KG1 (cell line): ENCODE measurements at regions not wholly inside any gene's neighbourhood (a gene's known extent, or its start where the extent isn't known, plus 50 kb on each side); places are given as distances from the start of the nearest gene placed in this dataset.

Experiments
- DNase-seq: peaks from one replicate; lab custom pipeline; 2025; lab: John Stamatoyannopoulos, UW

DNA sequence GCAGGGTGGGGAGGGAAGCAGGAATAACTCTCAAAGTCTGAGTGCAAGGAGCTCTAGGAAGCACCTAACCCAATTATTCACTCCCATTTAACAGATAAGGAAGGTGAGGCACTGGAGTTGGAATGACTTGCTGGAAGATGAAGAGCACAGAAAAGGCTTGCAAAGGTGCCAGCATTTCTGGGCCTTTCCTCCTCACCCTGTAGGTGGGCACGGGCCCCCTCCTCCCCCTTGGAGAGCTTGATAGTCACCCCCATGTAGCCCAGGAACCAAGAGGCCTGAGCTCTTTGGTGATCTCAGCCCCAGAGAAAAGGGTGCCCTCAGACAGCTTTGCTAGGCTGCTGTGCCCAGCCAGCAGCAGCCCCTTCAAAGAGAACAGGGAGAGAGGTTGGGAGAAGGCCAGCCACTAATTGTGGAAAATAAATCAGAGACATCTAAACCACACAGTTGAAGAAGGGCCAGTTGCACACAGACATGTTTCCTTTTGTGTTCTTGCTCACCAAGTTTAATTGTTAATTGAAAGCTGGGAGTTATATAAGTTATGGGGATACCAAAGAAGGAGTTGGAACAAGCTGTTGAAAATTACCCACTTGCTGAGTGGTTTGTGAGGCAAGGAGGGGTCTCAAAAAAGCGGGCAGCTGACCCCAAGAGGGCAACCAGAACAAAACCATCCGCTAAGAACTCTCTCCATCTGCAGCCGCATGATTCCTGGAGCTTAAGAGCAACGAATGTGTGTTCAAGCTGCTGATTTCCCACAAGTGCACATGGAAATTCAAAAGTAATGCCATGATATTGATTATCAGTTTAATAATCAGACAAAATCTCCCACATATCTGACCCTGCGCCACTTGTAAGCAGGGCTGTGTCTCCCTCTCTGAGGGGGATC, 77.0 kb downstream of the MRPL14 start:
- DNase-seq = no peak

- no peak for DNase-seq
Measured at GRCh38 chr6:44049163-44049988, 77.9 kb downstream of the MRPL14 start.

- DNase-seq = no peak
Measured at GRCh38 chr6:44048277-44048676, 79.0 kb downstream of the MRPL14 start.

DNA sequence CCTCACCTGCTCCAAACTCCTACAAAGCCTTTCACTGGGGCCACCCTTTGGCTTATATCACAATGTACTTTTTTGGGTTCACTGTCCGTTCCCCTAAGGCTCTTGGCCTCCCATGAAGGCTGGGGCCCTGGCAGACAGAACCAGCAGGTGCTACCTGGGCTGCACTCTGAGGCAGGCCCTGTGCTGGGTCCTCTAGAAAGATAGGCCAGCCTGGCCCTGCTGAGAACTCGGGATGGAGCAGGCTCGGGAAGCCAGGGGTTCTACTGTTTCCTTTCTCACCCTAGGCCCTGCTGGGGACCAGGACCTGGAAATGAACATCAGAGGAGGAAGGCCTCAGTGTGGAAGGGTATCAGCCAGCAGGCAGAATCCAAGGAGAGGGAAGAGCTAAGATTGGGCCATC, 79.5 kb downstream of the MRPL14 start:
- no peak for DNase-seq

- no peak for DNase-seq
Measured at GRCh38 chr6:44047179-44047546, 80.1 kb downstream of the MRPL14 start.

GRCh38 chr6:44046516-44047178, 80.6 kb downstream of the MRPL14 start:
- no peak for DNase-seq

- no peak for DNase-seq
Measured at GRCh38 chr6:44045672-44046015, 81.6 kb downstream of the MRPL14 start.

GRCh38 chr6:44044940-44045671, 82.1 kb downstream of the MRPL14 start:
- no peak for DNase-seq

- no peak for DNase-seq
Measured at GRCh38 chr6:44044154-44044539, 83.1 kb downstream of the MRPL14 start.

- DNase-seq = no peak
Measured at GRCh38 chr6:44043479-44044153, 83.6 kb downstream of the MRPL14 start.

DNA sequence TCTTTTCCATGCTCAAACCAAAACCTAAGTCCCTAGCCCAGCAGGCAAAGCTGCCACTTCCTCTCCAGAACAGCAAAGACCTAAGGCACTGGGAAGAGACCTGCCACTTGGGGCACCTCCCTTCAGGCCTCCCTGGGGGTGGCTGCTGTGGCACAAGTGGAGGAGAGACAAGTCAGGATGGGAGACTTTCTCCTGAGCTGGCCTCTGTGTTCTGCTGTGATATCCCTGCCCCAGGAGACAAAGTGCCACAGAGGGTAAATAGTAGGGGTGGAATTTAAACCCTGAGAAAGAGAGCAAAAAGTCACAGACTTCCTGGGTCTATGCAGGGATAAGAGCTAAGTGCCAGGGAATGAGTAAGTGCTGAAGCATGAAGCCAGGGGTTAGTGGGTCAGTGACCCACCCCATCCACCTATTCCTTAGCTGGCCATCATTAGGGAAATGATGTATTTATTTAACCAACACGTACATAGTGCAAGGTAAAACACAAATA, 84.2 kb downstream of the MRPL14 start:
- DNase-seq = no peak

DNA sequence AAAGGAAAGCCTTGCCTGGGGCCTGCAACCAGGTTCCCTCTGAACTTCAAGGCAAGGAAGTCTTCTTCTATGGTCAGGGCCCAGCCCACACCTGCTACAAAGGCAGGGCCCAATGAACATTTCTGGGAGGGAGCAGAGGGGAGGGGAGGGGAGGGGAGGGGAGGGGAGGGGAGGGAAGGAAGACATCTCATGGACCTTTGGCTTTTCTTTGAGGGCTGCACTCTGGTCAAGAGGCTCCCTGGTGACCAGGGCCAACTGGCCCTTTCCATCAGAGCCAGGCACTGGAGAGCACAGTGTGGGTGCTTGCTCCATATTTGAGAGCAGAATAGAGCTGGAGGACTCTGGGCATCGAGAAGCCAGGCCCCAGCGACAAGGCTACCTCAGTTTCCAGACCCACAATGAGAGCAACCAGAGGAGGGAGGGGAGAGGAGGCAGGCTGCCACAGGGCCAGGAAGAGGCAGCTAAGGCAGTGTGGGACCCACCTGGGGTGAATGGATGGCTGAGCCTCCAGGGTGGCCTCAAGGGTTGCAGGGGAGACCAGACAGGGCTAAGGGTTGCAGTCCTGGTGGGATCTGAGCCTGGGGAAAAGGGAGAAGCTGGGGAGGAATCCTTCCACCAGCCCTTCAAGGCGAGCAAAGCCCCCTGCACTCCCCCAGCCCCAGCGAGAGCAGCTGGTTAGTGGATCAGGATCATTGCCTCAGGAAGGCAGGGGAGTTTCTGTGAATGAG, 84.8 kb downstream of the MRPL14 start:
- DNase-seq = no peak

DNA sequence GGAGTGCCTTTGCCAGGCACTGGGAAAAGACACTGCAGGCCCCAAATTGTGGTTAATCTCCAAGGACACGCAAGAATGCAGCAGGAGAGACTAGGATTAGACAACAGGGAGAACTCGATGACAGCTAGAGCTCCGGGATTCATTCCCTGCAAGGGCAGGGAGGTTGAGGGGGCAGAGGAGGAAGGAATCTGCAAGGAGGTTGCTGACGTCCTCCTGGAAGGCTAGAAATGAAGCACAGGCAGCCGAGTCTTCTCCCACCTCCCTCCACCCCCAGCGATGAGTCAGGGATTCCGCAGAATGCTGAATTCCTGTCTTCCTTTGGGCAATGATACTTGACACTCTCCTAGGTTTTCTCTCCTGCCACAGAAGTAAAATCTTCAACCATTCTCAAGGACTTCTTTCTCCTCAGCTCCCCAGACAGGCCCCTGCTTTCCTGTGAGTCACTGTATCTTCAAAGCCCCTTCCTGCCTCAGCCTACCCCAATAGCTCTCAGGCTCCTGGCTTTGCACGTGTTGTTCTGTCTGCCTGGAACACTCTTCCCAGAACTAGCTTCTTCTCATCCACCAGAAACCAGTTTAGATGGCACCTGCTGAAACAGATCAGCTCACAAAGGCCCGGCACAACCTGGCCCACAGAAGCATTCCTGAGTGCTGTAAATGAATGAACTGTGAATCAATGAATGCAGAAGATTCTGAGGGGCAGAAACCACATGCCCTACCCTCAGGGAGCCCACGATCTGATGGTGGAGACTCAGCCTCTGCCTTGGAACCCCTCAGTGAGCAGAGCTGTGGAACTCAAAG, 85.6 kb downstream of the MRPL14 start:
- no peak for DNase-seq

DNA sequence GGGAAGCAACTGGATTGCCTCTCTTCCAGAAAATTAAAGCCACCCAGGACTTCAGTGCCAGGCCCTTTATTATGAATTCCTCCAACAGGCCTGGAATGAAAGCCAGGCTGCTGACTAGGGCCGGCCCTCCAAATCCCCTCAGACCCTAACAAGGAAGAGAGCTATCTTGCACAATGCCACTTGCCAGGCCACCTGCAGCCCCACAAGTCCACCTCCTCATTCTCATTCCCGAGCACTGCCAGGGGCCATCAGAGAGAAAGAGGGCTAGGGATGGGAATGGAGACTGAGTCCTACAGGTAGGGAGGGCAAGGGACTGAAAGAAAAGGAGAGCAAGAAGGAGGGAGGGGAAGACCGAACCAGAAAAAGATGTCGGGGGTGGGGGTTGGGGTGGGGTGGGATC, 86.5 kb downstream of the MRPL14 start:
- no peak for DNase-seq

DNA sequence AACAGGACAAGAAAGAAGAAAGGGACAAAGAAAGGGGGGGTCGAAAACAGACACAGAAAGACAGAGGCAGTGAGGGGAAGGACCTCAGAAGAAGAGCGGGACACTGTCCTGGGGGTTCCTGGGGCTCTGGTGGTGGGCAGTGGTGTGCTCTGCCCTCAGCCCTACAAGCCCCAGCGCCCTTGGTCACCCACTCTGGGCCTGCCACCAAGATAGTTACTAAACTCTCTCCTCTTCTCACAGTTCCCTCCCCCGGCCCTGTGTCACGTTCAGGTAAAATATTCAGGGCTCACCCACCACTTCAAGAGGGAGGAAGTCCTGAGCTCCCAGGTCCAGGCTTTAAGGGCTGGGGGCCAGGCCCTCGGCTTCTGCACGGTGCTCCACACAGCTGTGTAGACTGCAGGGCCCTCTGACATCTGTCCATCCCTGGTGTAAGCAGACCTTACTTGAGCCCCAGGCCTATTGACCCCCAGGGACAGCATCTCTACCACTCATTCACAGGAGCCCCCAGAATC, 87.4 kb downstream of the MRPL14 start:
- DNase-seq = no peak

DNA sequence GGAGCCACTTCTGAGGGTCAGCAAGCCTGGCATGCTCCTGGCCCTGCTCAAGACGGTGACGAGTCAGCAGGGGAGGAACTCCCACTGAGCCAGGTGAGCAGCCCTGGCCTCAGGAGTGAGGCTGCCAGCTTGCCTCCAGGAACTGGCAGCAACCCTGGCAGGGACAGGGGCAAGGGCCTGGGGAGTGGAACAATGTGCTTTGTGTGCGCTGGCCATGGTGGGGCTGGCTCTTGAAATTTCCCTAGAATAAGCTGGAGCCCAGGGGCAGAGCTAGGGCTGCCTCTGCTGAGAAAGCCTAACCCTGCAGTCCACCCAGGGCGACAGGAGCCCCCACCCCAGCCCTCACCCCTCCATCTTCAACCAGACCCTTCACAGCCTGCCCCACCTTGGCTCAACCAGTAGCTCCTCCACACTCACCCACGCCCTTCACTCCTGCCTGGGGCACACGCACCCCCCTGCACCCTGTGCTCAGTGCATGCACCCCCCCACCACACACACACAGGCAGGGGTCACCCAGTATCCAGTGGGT, 88.0 kb downstream of the MRPL14 start:
- DNase-seq = no peak

DNA sequence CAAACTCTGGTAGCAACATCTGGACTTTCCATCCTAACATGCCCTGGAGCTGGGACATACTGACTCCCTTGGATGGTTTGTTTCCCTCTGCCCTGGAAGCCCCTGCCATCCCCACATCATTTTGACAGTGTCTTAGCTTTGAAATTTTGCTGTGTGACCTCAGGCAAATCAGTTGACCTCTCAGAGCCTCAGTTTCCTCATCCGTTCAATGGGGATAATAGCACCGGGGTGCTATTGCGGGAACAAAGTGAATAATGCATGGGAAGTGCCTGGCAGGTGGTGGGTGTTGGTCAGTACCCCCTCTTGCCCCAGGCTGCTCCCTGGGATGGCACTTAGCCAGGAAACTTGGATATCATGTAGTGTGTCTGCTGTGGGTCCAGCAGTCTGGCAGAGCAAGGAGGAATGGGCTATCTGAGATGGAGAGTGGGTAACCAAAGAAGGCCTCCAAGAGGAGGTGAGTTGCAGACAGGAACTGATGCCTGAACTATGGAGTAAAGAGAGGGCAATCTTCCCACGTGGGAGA, 88.6 kb downstream of the MRPL14 start:
- DNase-seq = no peak

DNA sequence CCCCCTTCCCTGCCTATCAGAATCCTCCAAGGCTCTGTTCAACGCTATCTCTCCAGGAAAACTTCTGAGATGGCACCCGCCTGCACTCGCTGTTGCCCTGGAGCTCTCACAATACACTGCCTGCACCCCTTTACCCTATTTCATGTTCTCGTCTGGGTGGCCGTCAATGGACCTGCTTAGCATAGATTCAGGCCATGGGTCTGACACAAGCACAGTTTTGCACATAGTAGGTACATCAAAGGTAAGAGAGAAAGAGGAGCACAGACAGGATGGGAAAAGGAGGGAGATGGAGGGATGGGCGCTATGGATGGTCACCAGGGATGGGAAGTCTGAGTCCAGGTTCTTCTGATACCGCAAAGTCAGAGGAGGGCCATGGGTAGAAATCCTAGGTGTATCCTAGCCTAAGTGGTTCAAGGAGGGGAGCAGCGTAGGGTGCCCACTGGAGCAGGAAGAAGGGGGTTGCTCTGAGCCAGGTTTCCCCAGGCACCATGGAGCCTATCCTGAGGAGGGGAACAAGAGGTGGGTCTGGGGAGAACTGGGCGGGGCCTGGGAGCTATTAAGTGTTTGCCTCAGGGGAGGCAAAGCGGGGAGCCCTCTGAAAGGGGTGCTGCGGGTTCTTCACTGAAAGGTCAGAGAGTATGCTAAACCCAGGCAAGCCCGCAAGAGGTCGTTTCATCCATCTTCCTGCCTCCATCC, 89.3 kb downstream of the MRPL14 start:
- DNase-seq = no peak
